ENCODE measurements at regions not wholly inside any gene's neighbourhood (a gene's known extent, or its start where the extent isn't known, plus 50 kb on each side); places are given as distances from the start of the nearest gene placed in this dataset.
"Not testable (repeated sequence)": the region's sequence is repeated elsewhere in the genome, so short reads cannot be mapped to it uniquely, and the experiment has no call there.

- no peak for TF ChIP-seq CTCF (IDR thresholded peaks at IDR 0.05)
- H3K4me3 ChIP-seq, result no peak overlapping the region
- no peak for DNase-seq (ENCODE audit: low spot score)
Observed at GRCh38 chr4:125229596-125230058, 85.1 kb upstream of the FAT4 start.

GRCh38 chr4:125225806-125226205 lies 88.9 kb upstream of the FAT4 start:
- no peak for DNase-seq (ENCODE audit: low spot score)
- Histone ChIP-seq H3K4me3 (no peak overlapping the region), H3K27ac (no peak overlapping the region)
- no peak for TF ChIP-seq CTCF (IDR thresholded peaks at IDR 0.05)

More at GRCh38 chr4:125229596-125230058, 85.1 kb upstream of the FAT4 start:
- H3K27ac ChIP-seq, result no peak overlapping the region

GRCh38 chr4:125200556-125200955 lies 114.2 kb upstream of the FAT4 start:
- Histone ChIP-seq H3K27ac (no peak overlapping the region), H3K4me3 (no peak overlapping the region)
- DNase-seq (ENCODE audit: low spot score), result no peak
- no peak for TF ChIP-seq CTCF (IDR thresholded peaks at IDR 0.05)

GRCh38 chr4:125198916-125199315 lies 115.8 kb upstream of the FAT4 start:
- Histone ChIP-seq H3K27ac (no peak overlapping the region), H3K4me3 (no peak overlapping the region)
- DNase-seq (ENCODE audit: low spot score), result no peak
- no peak for TF ChIP-seq CTCF (IDR thresholded peaks at IDR 0.05)

- not testable (repeated sequence) for DNase-seq (ENCODE audit: low spot score); H3K4me3 ChIP-seq
Observed at GRCh38 chr4:125191874-125192459, 122.8 kb upstream of the FAT4 start.

GRCh38 chr4:125191232-125191631 lies 123.5 kb upstream of the FAT4 start:
- DNase-seq (ENCODE audit: low spot score), result no peak
- no peak for TF ChIP-seq CTCF (IDR thresholded peaks at IDR 0.05)
- Histone ChIP-seq H3K4me3 (no peak overlapping the region), H3K27ac (no peak overlapping the region)

More at GRCh38 chr4:125191874-125192459, 122.8 kb upstream of the FAT4 start:
- H3K27ac ChIP-seq, result not testable (repeated sequence)

GRCh38 chr4:125187226-125188176 lies 127.3 kb upstream of the FAT4 start:
- Histone ChIP-seq H3K4me3 (no peak overlapping the region), H3K27ac (no peak overlapping the region)
- DNase-seq (ENCODE audit: low spot score), result no peak
- no peak for TF ChIP-seq CTCF (IDR thresholded peaks at IDR 0.05)
